ENCODE measurements at regions not wholly inside any gene's neighbourhood (a gene's known extent, or its start where the extent isn't known, plus 50 kb on each side); places are given as distances from the start of the nearest gene placed in this dataset.

DNA sequence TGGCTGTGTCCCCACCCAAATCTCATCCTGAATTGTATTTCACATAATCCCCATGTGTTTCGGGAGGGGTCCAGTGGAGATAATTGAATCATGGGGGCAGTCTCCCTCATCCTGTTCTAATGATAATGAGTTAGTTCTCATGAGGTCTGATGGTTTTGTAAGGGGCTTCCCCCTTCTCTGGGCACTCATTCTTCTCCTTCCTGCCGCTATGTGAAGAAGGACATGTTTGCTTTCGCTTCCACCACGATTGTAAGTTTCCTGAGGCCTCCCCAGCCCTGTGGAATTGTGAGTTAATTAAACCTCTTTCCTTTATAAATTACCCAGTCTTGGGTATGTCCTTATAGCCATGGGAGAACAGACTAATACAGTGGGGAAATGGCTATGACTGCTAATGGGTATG is 72.7 kb upstream of the ZNF648 start:
- peaks cover 0 to 7% (median 0%) of the 10 kb centered on the region in 4 donors for H3K4me1 Mint-ChIP-seq

DNA sequence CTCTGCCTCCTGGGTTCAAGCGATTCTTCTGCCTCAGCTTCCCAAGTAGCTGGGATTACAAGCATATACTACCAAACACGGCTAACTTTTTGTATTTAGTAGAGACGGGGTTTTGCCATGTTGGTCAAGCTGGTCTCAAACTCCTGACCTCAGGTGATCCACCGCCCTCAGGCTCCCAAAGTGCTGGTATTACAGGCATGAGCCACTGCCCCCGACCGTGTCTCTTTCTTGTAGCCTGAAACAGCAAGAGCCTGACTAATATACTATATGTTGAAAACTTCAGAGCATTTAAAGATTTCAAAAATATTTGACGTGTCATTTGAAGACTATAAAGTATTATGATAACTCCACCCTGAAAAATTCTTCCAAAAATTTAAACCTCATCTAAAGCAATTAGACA is 71.7 kb upstream of the ZNF648 start:
- DNase-seq: no peak
- peaks cover 6% of the 10 kb centered on the region for H3K27me3 Mint-ChIP-seq
- H3K9me3 Mint-ChIP-seq: peaks cover 0 to 19% (median 8%) of the 10 kb centered on the region in 7 donors
- Histone ChIP-seq H3K4me3 (ENCODE audit: low read depth, low read length) (no peak overlapping the region), H3K36me3 (ENCODE audit: control insufficient read depth, insufficient read depth, low read length) (no peaks in the 10 kb centered on the region), H3K27ac (ENCODE audit: insufficient read depth, low read length, poor library complexity, severe bottlenecking) (no peak overlapping the region), H3K27me3 (ENCODE audit: control insufficient read depth, insufficient read depth, low read length) (peaks cover 2% of the 10 kb centered on the region), H3K9me3 (ENCODE audit: control insufficient read depth in 2 of 2, low read length in 2 of 2) (peaks cover 11 to 14% of the 10 kb centered on the region in 2 experiments), H3K4me1 (ENCODE audit: control insufficient read depth, insufficient read depth, low read length, poor library complexity, severe bottlenecking) (no peaks in the 10 kb centered on the region)
- no peak for ATAC-seq (ENCODE audit: low read depth in 2 of 2)
- no peak overlapping the region for H3K27ac Mint-ChIP-seq
- peaks cover 0 to 7% (median 0%) of the 10 kb centered on the region in 4 donors for H3K4me1 Mint-ChIP-seq
- H3K4me3 Mint-ChIP-seq: no peak overlapping the region
- no peaks in the 10 kb centered on the region for H3K36me3 Mint-ChIP-seq

More for the DNA sequence above, 72.7 kb upstream of the ZNF648 start:
- Histone ChIP-seq H3K4me1 (ENCODE audit: control insufficient read depth, insufficient read depth, low read length, poor library complexity, severe bottlenecking) (no peaks in the 10 kb centered on the region), H3K9me3 (ENCODE audit: control insufficient read depth in 2 of 2, low read length in 2 of 2) (peaks cover 11 to 14% of the 10 kb centered on the region in 2 experiments), H3K4me3 (ENCODE audit: low read depth, low read length) (no peak overlapping the region), H3K36me3 (ENCODE audit: control insufficient read depth, insufficient read depth, low read length) (no peaks in the 10 kb centered on the region), H3K27me3 (ENCODE audit: control insufficient read depth, insufficient read depth, low read length) (peaks cover 2% of the 10 kb centered on the region), H3K27ac (ENCODE audit: insufficient read depth, low read length, poor library complexity, severe bottlenecking) (no peak overlapping the region)
- ATAC-seq (ENCODE audit: low read depth in 2 of 2): no peak
- DNase-seq: no peak
- H3K9me3 Mint-ChIP-seq: peaks cover 0 to 19% (median 8%) of the 10 kb centered on the region in 7 donors
- no peak overlapping the region for H3K4me3 Mint-ChIP-seq
- H3K27ac Mint-ChIP-seq: no peak overlapping the region
- no peaks in the 10 kb centered on the region for H3K36me3 Mint-ChIP-seq
- peaks cover 8% of the 10 kb centered on the region for H3K27me3 Mint-ChIP-seq

DNA sequence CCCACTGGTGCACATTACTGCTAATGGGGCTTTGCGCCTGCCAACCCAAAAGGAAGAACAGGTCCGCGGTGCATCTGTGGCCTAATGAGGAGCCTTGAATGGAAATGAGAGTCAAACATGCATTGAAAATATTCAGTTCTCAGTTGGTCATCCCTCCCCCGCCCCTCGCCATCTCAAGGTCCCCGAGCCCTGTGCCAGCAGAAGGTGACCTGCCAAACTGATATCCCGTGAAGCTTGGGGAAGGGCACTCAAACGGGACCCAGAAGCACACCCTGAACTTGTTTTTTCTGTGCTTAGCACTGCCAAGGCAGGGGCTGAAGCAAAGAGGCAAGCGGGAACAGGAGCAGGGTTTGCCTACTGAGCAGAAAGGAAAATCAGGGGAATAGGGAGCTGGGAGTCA is 67.9 kb upstream of the ZNF648 start:
- H3K4me3 Mint-ChIP-seq: no peak overlapping the region
- peaks cover 5% of the 10 kb centered on the region for H3K27me3 Mint-ChIP-seq
- H3K27ac Mint-ChIP-seq: no peak overlapping the region
- no peaks in the 10 kb centered on the region for H3K36me3 Mint-ChIP-seq
- no peak for ATAC-seq (ENCODE audit: low read depth in 2 of 2)
- H3K4me1 Mint-ChIP-seq: no peaks in the 10 kb centered on the region
- H3K9me3 Mint-ChIP-seq: peaks cover 0 to 12% (median 6%) of the 10 kb centered on the region in 7 donors
- Histone ChIP-seq H3K27me3 (ENCODE audit: control insufficient read depth, insufficient read depth, low read length) (peaks cover 3% of the 10 kb centered on the region), H3K9me3 (ENCODE audit: control insufficient read depth in 2 of 2, low read length in 2 of 2) (peaks cover 7 to 9% of the 10 kb centered on the region in 2 experiments), H3K4me3 (ENCODE audit: low read depth, low read length) (no peak overlapping the region), H3K27ac (ENCODE audit: insufficient read depth, low read length, poor library complexity, severe bottlenecking) (no peak overlapping the region), H3K4me1 (ENCODE audit: control insufficient read depth, insufficient read depth, low read length, poor library complexity, severe bottlenecking) (no peaks in the 10 kb centered on the region), H3K36me3 (ENCODE audit: control insufficient read depth, insufficient read depth, low read length) (no peaks in the 10 kb centered on the region)
- DNase-seq: no peak

DNA sequence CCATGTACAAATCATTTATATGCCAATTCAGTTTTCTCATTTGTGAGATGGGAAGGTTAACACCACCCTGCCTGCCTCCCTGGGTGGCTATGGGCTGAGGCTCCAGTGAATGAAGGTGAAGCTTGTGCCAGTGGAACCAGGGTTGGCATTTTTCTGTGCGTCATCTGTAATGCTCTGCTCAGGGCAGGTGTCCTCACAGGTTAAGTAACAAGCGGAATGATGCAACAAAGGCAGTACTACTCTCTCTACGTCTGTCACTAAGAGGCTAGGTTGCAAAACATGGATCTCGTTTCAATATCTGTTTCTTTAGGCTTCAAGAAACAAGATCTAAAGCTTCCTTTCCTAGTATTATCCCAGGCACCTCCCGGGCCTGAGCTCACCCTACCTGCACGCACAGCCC is 67.0 kb upstream of the ZNF648 start:
- H3K9me3 ChIP-seq (ENCODE audit: control insufficient read depth in 2 of 2, low read length in 2 of 2): peaks cover under 1% of the 10 kb centered on the region in 2 experiments
- ATAC-seq (ENCODE audit: low read depth in 2 of 2) (no peak), DNase-seq (no peak)
- Mint-ChIP-seq H3K36me3 (no peaks in the 10 kb centered on the region), H3K4me3 (no peak overlapping the region), H3K27ac (peak overlapping the region in 1 of 3 donors; percentile 23), H3K9me3 (peaks cover 0 to 5% (median 0%) of the 10 kb centered on the region in 7 donors), H3K4me1 (no peaks in the 10 kb centered on the region), H3K27me3 (peaks cover 5% of the 10 kb centered on the region)
- no peaks in the 10 kb centered on the region for H3K36me3 ChIP-seq (ENCODE audit: control insufficient read depth, insufficient read depth, low read length)
- no peak overlapping the region for H3K27ac ChIP-seq (ENCODE audit: insufficient read depth, low read length, poor library complexity, severe bottlenecking)
- no peak overlapping the region for H3K4me3 ChIP-seq (ENCODE audit: low read depth, low read length)
- no peaks in the 10 kb centered on the region for H3K4me1 ChIP-seq (ENCODE audit: control insufficient read depth, insufficient read depth, low read length, poor library complexity, severe bottlenecking)
- peaks cover 3% of the 10 kb centered on the region for H3K27me3 ChIP-seq (ENCODE audit: control insufficient read depth, insufficient read depth, low read length)

DNA sequence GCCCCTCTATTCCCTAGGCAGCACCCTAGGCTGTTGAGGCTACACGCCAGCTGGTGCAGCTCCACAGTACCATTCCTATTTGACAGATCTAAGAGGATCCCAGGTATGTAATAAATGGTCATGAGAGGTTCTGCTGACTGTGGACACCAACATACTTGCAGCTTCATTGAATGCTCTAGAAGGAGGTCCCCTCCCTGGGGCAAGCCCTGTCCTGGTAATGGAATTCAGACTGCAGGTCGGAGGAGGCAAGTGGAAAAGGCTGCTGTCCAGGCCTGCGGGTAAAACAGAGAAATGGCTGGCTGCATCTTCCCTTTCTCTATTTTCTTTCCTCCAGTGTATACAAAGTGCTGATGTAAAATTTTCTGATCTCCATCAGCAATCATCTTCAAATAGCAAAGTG is 66.1 kb upstream of the ZNF648 start:
- Mint-ChIP-seq H3K27me3 (peaks cover 5% of the 10 kb centered on the region), H3K27ac (no peak overlapping the region), H3K9me3 (peaks cover 0 to 5% (median 0%) of the 10 kb centered on the region in 7 donors), H3K4me1 (no peaks in the 10 kb centered on the region), H3K36me3 (no peaks in the 10 kb centered on the region), H3K4me3 (no peak overlapping the region)
- peaks cover 3% of the 10 kb centered on the region for H3K27me3 ChIP-seq (ENCODE audit: control insufficient read depth, insufficient read depth, low read length)
- no peaks in the 10 kb centered on the region for H3K36me3 ChIP-seq (ENCODE audit: control insufficient read depth, insufficient read depth, low read length)
- no peak overlapping the region for H3K4me3 ChIP-seq (ENCODE audit: low read depth, low read length)
- H3K27ac ChIP-seq (ENCODE audit: insufficient read depth, low read length, poor library complexity, severe bottlenecking): no peak overlapping the region
- ATAC-seq (ENCODE audit: low read depth in 2 of 2) (no peak), DNase-seq (no peak)
- H3K4me1 ChIP-seq (ENCODE audit: control insufficient read depth, insufficient read depth, low read length, poor library complexity, severe bottlenecking): no peaks in the 10 kb centered on the region
- no peaks in the 10 kb centered on the region for H3K9me3 ChIP-seq (ENCODE audit: control insufficient read depth in 2 of 2, low read length in 2 of 2)

DNA sequence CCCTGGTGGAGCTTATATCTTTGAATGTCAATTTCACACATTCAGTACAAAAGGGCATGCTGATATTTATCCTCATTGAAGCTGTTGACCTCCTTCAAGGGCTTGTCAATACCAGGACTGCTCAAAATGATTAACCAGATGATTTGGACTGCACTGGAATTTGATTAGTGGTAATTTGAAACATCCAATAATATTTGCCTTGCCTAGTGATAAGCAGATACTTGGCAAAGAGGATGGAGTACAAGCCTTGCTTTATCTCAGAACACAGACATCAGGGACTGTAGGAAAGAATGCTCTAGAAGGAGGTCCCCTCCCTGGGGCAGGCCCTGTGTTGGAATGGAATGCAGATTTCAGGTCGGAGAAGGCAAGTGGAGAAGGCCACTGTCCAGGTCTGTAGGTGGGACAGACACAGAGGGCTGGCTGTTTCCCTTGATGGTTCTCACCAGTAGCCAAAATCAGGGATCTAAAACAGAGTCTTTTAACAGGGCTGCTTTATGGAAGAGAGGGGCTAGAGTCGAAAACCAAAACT is 64.8 kb upstream of the ZNF648 start:
- Histone ChIP-seq H3K36me3 (ENCODE audit: control insufficient read depth, insufficient read depth, low read length) (no peaks in the 10 kb centered on the region), H3K4me3 (ENCODE audit: low read depth, low read length) (no peak overlapping the region), H3K9me3 (ENCODE audit: control insufficient read depth in 2 of 2, low read length in 2 of 2) (no peaks in the 10 kb centered on the region), H3K27ac (ENCODE audit: insufficient read depth, low read length, poor library complexity, severe bottlenecking) (no peak overlapping the region), H3K4me1 (ENCODE audit: control insufficient read depth, insufficient read depth, low read length, poor library complexity, severe bottlenecking) (no peaks in the 10 kb centered on the region), H3K27me3 (ENCODE audit: control insufficient read depth, insufficient read depth, low read length) (peaks cover 3% of the 10 kb centered on the region)
- DNase-seq (no peak), ATAC-seq (ENCODE audit: low read depth in 2 of 2) (no peak)
- Mint-ChIP-seq H3K36me3 (no peaks in the 10 kb centered on the region), H3K27me3 (peaks cover 8% of the 10 kb centered on the region), H3K9me3 (no peaks in the 10 kb centered on the region), H3K4me1 (no peaks in the 10 kb centered on the region), H3K4me3 (no peak overlapping the region), H3K27ac (no peak overlapping the region)

DNA sequence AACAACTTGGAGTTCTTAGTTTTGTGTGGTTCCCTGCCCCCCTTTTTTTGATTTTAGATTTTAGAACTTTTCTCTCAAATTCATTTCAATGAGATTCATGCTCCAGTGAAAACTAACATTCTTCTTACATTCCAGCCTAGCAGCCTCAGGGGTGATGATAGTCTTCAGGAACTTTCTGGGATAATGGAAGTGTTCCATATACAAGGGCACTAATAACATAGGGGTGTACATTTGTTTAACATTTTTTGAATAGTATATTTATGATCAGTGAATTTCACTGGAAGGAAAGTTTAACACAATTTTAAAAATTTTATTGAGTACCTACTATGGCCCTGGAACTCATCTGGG is 61.4 kb upstream of the ZNF648 start:
- no peak for ATAC-seq (ENCODE audit: low read depth in 2 of 2)
- no peak overlapping the region for H3K27ac ChIP-seq (ENCODE audit: insufficient read depth, low read length, poor library complexity, severe bottlenecking)
- Mint-ChIP-seq H3K27me3 (peaks cover 12% of the 10 kb centered on the region), H3K9me3 (no peaks in the 10 kb centered on the region), H3K4me1 (no peaks in the 10 kb centered on the region), H3K36me3 (no peaks in the 10 kb centered on the region), H3K4me3 (no peak overlapping the region), H3K27ac (no peak overlapping the region)
- H3K4me3 ChIP-seq (ENCODE audit: low read depth, low read length): no peak overlapping the region
- DNase-seq: no peak
- no peaks in the 10 kb centered on the region for H3K4me1 ChIP-seq (ENCODE audit: control insufficient read depth, insufficient read depth, low read length, poor library complexity, severe bottlenecking)
- no peaks in the 10 kb centered on the region for H3K36me3 ChIP-seq (ENCODE audit: control insufficient read depth, insufficient read depth, low read length)
- H3K27me3 ChIP-seq (ENCODE audit: control insufficient read depth, insufficient read depth, low read length): peaks cover 3% of the 10 kb centered on the region
- H3K9me3 ChIP-seq (ENCODE audit: control insufficient read depth in 2 of 2, low read length in 2 of 2): no peaks in the 10 kb centered on the region

DNA sequence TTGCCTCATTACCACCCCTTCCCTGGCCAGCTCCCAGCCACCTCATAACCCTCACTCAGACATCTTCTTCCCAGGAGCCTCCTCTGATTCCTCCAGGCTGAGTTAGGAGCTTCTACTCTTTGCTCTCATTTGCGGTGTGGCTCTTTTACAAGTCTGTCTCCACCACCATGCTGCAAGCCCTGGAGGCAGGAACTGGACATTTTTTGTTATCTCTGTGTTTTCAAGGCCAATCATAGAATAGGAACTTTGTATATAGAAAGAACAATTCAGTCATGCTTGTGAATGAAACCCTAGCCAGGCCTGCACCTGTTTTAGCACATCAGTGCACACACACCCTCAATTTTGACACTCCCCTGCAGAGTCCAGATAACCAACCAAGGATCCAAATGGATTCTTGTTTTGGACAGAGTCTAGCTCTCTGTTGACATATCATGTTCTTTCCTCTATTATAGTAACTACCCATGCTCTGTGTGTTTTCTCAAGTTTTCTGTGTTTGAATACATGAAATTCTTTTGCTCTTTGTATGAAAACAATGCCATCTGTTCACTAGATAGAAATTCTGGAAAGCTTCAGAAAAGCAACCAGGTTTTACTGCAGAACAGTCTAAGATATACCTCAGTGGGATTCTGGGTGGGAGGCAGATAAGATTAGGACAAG is 60.9 kb upstream of the ZNF648 start:
- Histone ChIP-seq H3K4me3 (ENCODE audit: low read depth, low read length) (no peak overlapping the region), H3K9me3 (ENCODE audit: control insufficient read depth in 2 of 2, low read length in 2 of 2) (no peaks in the 10 kb centered on the region), H3K36me3 (ENCODE audit: control insufficient read depth, insufficient read depth, low read length) (no peaks in the 10 kb centered on the region), H3K27me3 (ENCODE audit: control insufficient read depth, insufficient read depth, low read length) (peaks cover 3% of the 10 kb centered on the region), H3K27ac (ENCODE audit: insufficient read depth, low read length, poor library complexity, severe bottlenecking) (no peak overlapping the region), H3K4me1 (ENCODE audit: control insufficient read depth, insufficient read depth, low read length, poor library complexity, severe bottlenecking) (no peaks in the 10 kb centered on the region)
- H3K4me1 Mint-ChIP-seq: no peaks in the 10 kb centered on the region
- H3K27me3 Mint-ChIP-seq: peaks cover 12% of the 10 kb centered on the region
- ATAC-seq (ENCODE audit: low read depth in 2 of 2) (no peak), DNase-seq (no peak)
- H3K9me3 Mint-ChIP-seq: no peaks in the 10 kb centered on the region
- H3K27ac Mint-ChIP-seq: no peak overlapping the region
- H3K4me3 Mint-ChIP-seq: no peak overlapping the region
- H3K36me3 Mint-ChIP-seq: no peaks in the 10 kb centered on the region
